ENCODE measurements at regions not wholly inside any gene's neighbourhood (a gene's known extent, or its start where the extent isn't known, plus 50 kb on each side); places are given as distances from the start of the nearest gene placed in this dataset.

DNA sequence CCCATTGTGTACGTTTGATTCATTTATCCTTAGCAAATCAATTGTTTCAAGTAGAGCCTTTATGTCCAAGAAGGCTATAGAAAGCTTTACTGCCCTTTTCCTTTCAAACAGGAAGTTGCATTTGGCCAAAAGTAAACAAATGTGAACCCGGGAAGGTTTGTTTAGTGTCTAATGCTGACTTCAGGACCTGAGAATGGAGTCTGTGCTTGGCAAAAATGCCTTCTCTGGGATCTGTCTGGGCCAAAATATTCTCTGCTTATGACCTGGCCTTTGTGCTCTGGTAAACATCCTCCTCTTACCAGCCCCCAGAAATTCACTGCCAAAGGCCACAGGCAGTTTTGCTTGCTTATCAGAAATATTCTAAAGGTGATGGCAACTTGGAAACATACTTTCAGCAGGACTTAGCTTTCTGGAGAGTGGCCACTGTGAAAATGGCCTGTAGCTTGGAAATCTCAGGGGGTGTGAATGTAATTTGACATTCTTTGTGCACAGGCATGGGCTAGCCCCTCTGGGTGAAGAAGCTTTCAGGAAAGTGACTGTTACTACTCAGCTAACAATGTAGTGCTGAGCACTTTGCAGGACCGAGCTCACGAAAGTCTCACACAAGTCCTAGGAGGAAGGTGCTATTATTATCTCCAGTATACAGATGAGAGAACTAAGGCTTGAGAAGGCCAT, 199.5 kb downstream of the PTEN start:
- Histone ChIP-seq H3K4ac (replicated peaks; ENCODE audit: insufficient read length, low read depth, low read length) (no peak overlapping the region), H2AK5ac (ENCODE audit: low read depth, low read length) (no peak overlapping the region), H4K20me1 (replicated peaks in 1 of 2; ENCODE audit: control insufficient read depth in 1 of 2, insufficient read depth in 2 of 2, low read length in 2 of 2) (no peaks in the 10 kb centered on the region), H2BK120ac (replicated peaks; ENCODE audit: low read depth, low read length) (no peak overlapping the region), H3K9me3 (ENCODE audit: insufficient read depth in 2 of 2, low read depth in 1 of 2, low read length in 1 of 2) (no peaks in the 10 kb centered on the region), H3K27me3 (replicated peaks in 1 of 4; ENCODE audit: control insufficient read depth in 3 of 4, extremely low read depth in 1 of 4, insufficient read depth in 3 of 4, low read length in 3 of 4) (no peaks in the 10 kb centered on the region), H3K4me2 (ENCODE audit: insufficient read depth in 1 of 2, low read depth in 2 of 2, low read length in 2 of 2) (no peak overlapping the region), H2BK5ac (ENCODE audit: low read depth, low read length) (no peak overlapping the region), H3K23ac (ENCODE audit: insufficient read length) (no peak overlapping the region), H2BK12ac (ENCODE audit: low read depth, low read length) (no peak overlapping the region), H3K4me3 (ENCODE audit: extremely low read depth in 1 of 4, insufficient read depth in 2 of 4, low read depth in 3 of 4, low read length in 4 of 4) (no peak overlapping the region), H4K8ac (ENCODE audit: extremely low read depth, insufficient read depth, low read length) (no peak overlapping the region), H2AFZ (ENCODE audit: low read length) (peak overlapping the region; percentile 85; the same call in 1 of the 2 replicates), H3K18ac (ENCODE audit: extremely low read depth, low read length) (no peak overlapping the region), H3K79me2 (ENCODE audit: control insufficient read depth in 1 of 2, insufficient read depth in 2 of 2, low read length in 2 of 2) (no peaks in the 10 kb centered on the region), H3K79me1 (ENCODE audit: low read depth, low read length) (no peaks in the 10 kb centered on the region), H3K56ac (replicated peaks; ENCODE audit: insufficient read length, low read depth, low read length) (no peak overlapping the region), H2BK20ac (ENCODE audit: low read length) (no peak overlapping the region), H3K4me1 (replicated peaks in 1 of 4; ENCODE audit: control insufficient read depth in 3 of 4, insufficient read depth in 4 of 4, low read length in 3 of 4) (no peaks in the 10 kb centered on the region), H4K5ac (ENCODE audit: insufficient read length, low read depth, low read length) (no peak overlapping the region), H3K9ac (replicated peaks in 1 of 4; ENCODE audit: extremely low read depth in 1 of 4, low read depth in 3 of 4, low read length in 3 of 4) (no peak overlapping the region), H3K27ac (ENCODE audit: low read depth, low read length) (no peak overlapping the region), H2BK15ac (ENCODE audit: low read length) (no peak overlapping the region), H4K91ac (replicated peaks; ENCODE audit: insufficient read length, low read length) (no peak overlapping the region), H3K36me3 (ENCODE audit: control insufficient read depth in 2 of 4, insufficient read depth in 4 of 4, low read length in 3 of 4) (no peaks in the 10 kb centered on the region), H3K23me2 (ENCODE audit: low read depth, low read length) (no peaks in the 10 kb centered on the region; the same call in 1 of the 2 replicates), H3K14ac (ENCODE audit: insufficient read length) (no peak overlapping the region)
- DNase-seq (ENCODE audit: low read depth in 1 of 2, low spot score in 2 of 2) (no peak), FAIRE-seq (no peak)
- CTCF ChIA-PET (ENCODE audit: partially characterized antibody): interaction anchor here (0.9 to 1.5 kb wide), 5 partner anchors 10 to 240 kb away, joined by 3 to 4 read pairs (median 3); no protein-coding TSS in a partner anchor
- WGBS, 2 experiments (ENCODE audit: extremely low coverage in 1 of 2, insufficient coverage in 1 of 2, insufficient read length in 1 of 2, insufficient replicate concordance in 2 of 2, low coverage in 1 of 2, low lambda C conversion rate in 2 of 2, missing lambda C conversion rate in 1 of 2): 83% methylated on average over 4 of the region's 4 CpGs; no CpG with 5 or more reads in 1 of the 2 experiments
- POLR2A ChIA-PET (ENCODE audit: partially characterized antibody): no interaction called here
- TF ChIP-seq, protein P1, sequence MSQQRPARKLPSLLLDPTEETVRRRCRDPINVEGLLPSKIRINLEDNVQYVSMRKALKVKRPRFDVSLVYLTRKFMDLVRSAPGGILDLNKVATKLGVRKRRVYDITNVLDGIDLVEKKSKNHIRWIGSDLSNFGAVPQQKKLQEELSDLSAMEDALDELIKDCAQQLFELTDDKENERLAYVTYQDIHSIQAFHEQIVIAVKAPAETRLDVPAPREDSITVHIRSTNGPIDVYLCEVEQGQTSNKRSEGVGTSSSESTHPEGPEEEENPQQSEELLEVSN (IDR thresholded peaks at IDR 0.05): no peak
- TF ChIP-seq RAD21 (IDR thresholded peaks at IDR 0.05 in 1 of 2, conservative IDR thresholded peaks at IDR 0.05 in 1 of 2; ENCODE audit: low read depth in 2 of 2, low read length in 2 of 2) (no peak), NRF1 (IDR thresholded peaks at IDR 0.05; ENCODE audit: low read depth, low read length) (no peak), POU5F1 (IDR thresholded peaks at IDR 0.05; ENCODE audit: low read depth, low read length) (no peak), ASH2L (IDR thresholded peaks at IDR 0.05; ENCODE audit: low read length) (no peak), CHD1 (IDR thresholded peaks at IDR 0.05; ENCODE audit: low read depth, low read length) (no peak), RFX5 (IDR thresholded peaks at IDR 0.05; ENCODE audit: borderline replicate concordance, low read depth, low read length) (no peak), EP300 (IDR thresholded peaks at IDR 0.05; ENCODE audit: borderline replicate concordance in 1 of 2, low read depth in 2 of 2, low read length in 2 of 2) (no peak), CHD2 (IDR thresholded peaks at IDR 0.05; ENCODE audit: low read length) (no peak), HDAC2 (IDR thresholded peaks at IDR 0.05; ENCODE audit: borderline replicate concordance in 1 of 2, low read depth in 2 of 2, low read length in 2 of 2) (no peak), JUND (IDR thresholded peaks at IDR 0.05; ENCODE audit: low read length) (no peak), CBX8 (IDR thresholded peaks at IDR 0.05; ENCODE audit: borderline replicate concordance, low read depth, low read length) (no peak), TCF12 (IDR thresholded peaks at IDR 0.05; ENCODE audit: low read depth, low read length) (no peak)

All from H1 (cell line).